HEK293T (cell line): ENCODE measurements at regions not wholly inside any gene's neighbourhood (a gene's known extent, or its start where the extent isn't known, plus 50 kb on each side); places are given as distances from the start of the nearest gene placed in this dataset.
"Not testable (repeated sequence)": the region's sequence is repeated elsewhere in the genome, so short reads cannot be mapped to it uniquely, and the experiment has no call there.

ENCODE experiments used
- BHLHE40 ChIP-seq: fragments of 450-650 bp; IDR thresholded peaks from 2 replicates; pipeline ENCODE4 v1.6.1; 2016; ENCODE audit warnings: mild to moderate bottlenecking, moderate library complexity, borderline replicate concordance
- CTBP1 ChIP-seq: fragments of 450-650 bp; IDR thresholded peaks from 2 replicates; pipeline ENCODE4 v1.6.1; 2016; ENCODE audit warnings: borderline replicate concordance
- ELF4 ChIP-seq: fragments of 450-650 bp; IDR thresholded peaks from 2 replicates; pipeline ENCODE4 v1.6.1; 2017; ENCODE audit warnings: antibody characterized with exemption
- FOXA1 ChIP-seq: fragments of 450-650 bp; IDR thresholded peaks from 2 replicates; pipeline ENCODE4 v1.6.1; 2016; ENCODE audit warnings: mild to moderate bottlenecking
- FOXM1 ChIP-seq: fragments of 450-650 bp; IDR thresholded peaks from 2 replicates; pipeline ENCODE4 v1.6.1; 2017; ENCODE audit warnings: mild to moderate bottlenecking, borderline replicate concordance
- HDGF ChIP-seq: fragments of 450-650 bp; IDR thresholded peaks from 2 replicates; pipeline ENCODE4 v1.6.1; 2017; ENCODE audit warnings: antibody characterized with exemption, borderline replicate concordance
- L3MBTL2 ChIP-seq: fragments of 450-650 bp; conservative IDR thresholded peaks from 2 replicates; pipeline ENCODE4 v1.6.1; 2016; ENCODE audit warnings: mild to moderate bottlenecking
- SP1 ChIP-seq: fragments of 450-650 bp; IDR thresholded peaks from 2 replicates; pipeline ENCODE4 v1.6.1; 2017
- SUZ12 ChIP-seq: fragments of 450-650 bp; IDR thresholded peaks from 2 replicates; pipeline ENCODE4 v1.6.1; 2016; ENCODE audit warnings: mild to moderate bottlenecking
- TARDBP ChIP-seq: fragments of 450-650 bp; IDR thresholded peaks from 2 replicates; pipeline ENCODE4 v1.6.1; 2016
- ZNF384 ChIP-seq: fragments of 450-650 bp; IDR thresholded peaks from 2 replicates; pipeline ENCODE4 v1.6.1; 2016
- TF ChIP-seq, protein P1 (sequence below): fragments of 450-650 bp; IDR thresholded peaks from 2 replicates; pipeline ENCODE4 v1.6.1; 2016

DNA sequence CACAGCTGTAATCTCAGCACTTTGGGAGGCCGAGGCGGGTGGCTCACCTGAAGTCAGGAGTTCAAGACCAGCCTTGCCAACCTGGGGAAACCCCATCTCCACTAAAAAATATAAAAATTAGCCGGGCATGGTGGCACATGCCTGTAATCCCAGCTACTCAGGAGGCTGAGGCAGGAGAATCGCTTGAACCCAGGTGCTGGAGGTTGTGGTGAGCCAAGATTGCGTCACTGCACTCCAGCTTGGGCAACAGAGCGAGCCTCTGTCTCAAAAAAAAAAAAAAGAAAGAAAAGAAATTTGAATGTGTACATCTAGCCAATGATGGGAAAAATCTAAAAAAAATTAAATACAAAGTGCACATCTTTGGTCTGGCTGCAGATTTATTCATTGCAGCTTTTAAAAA, 92.6 kb upstream of the ERRFI1 start:
- TF ChIP-seq SUZ12, BHLHE40, TARDBP, L3MBTL2, ELF4, FOXA1, FOXM1, CTBP1, HDGF, SP1, ZNF384: not testable (repeated sequence)
- TF ChIP-seq, protein P1, sequence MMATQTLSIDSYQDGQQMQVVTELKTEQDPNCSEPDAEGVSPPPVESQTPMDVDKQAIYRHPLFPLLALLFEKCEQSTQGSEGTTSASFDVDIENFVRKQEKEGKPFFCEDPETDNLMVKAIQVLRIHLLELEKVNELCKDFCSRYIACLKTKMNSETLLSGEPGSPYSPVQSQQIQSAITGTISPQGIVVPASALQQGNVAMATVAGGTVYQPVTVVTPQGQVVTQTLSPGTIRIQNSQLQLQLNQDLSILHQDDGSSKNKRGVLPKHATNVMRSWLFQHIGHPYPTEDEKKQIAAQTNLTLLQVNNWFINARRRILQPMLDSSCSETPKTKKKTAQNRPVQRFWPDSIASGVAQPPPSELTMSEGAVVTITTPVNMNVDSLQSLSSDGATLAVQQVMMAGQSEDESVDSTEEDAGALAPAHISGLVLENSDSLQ, result not testable (repeated sequence)
